DMS79 (cell line): ENCODE measurements at regions not wholly inside any gene's neighbourhood (a gene's known extent, or its start where the extent isn't known, plus 50 kb on each side); places are given as distances from the start of the nearest gene placed in this dataset.
"Not testable (repeated sequence)": the region's sequence is repeated elsewhere in the genome, so short reads cannot be mapped to it uniquely, and the experiment has no call there.

Source experiments
- DNase-seq: peaks from one replicate; lab custom pipeline; 2025; lab: John Stamatoyannopoulos, UW

DNA sequence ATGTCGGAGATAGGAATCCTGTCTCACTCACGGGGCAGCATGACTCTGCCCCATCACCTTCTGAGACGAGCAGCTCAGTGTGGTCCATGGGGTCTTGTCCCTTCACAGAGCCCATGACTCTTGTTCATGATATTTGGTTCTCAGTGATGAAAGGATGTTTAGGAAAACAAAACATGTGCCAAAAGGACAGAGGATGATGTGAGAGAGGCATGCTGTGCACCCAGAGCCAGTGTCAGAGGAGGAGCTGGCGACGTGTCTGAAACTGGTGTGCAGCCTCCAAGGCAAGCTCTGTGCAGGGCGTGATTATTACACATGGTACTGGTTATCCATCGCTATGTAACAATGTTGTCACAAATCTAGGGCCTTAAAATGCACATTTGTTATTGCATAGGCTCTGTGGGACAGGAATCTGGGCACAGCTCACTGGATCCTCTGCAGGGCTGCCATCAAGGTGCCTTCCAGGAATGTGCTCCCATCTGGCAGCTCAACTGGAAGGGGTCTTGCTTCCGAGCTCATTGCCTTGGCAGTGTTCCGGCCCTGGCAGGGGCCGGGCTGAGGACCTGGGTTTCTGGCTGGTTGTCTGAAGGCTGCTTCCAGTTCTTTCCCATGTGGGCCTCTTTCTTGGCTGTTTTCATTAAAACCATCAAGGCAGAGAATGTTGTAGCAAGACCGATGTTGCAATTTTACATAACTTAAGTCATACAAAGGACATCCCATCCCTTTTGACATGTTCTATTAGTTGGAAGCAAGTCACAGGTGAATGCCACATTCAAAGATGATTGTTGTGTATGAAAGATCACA, 175.4 kb downstream of the ERMARD start:
- no peak for DNase-seq

DNA sequence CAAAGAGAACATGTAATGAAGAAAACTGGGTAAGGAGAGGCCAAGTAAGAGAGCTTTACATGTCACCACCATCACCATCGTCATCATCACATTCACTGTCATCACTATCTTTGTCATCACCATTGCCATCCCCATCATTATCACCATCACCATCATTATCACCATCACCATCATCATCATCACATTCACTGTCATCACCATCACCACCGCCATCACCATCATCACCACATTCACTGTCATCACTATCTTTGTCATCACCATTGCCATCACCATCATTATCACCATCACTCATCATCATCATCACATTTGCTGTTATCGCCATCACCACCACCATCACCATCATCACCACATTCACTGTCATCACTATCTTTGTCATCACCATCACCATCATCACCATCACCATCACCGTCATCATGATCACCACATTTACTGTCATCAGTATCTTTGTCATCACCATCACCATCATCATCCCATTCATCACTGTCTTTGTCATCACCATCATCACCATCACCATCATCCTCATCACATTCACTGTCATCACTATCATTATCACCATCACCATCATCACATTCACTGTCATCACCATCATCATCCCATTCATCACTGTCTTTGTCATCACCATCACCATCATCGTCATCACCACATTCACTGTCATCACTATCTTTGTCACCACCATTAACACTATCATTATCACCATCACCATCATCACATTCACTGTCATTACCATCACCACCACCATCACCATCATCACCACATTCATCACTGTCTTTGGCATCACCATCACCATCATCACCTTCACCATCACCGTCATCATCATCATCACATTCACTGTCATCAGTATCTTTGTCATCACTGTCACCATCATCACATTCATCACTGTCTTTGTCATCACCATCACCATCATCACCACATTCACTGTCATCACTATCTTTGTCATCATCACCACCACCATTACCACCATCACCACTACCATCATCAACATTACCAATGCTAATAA, 172.3 kb downstream of the ERMARD start:
- DNase-seq, result no peak

DNA sequence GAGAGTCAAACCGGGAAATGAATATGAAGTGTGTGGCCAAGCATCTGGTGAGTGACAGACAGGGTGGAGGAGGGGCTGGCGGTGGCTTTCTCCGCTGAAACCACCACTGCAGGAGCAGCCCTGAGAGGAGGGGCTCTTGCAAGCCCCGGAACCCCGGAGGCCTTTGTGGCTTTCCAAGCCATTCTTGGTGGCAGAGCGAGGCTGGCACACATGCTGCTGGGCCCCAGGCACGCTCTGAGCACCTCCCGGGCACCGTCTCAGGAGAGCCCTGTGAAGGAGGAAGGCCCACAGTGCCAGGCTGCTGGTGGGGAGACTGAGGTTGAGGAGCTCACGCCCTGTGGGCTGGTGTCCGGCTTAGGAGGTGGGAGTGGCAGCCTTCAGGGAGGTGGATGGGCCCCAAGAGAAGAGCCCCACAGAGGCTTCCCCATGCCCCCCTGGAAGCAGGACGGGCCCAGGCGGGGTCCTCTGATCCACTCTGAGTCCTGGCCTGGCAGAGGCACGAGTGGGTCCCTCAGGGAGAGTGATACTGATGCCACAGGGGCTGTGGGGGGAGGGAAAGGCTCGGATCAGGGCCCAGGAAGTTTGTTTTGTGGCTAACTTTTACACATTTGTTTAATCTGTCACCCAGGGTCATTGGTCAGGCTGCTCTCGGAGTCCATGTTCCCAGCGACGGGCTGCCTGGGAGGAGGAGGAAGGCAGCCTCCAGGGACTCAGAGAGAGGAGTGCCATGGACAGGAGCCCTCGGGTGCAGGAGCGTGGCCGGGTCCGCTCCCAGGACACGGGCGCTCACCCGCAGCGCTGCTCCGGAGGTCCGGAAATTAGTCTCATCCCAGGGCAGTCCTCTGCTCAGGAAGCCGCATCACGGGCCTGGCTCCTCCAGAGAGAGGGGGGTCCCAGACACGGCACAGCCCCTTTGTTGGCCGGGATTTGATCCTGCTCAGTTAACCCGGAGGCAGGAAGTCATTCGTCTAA, 170.7 kb downstream of the ERMARD start:
- no peak for DNase-seq

DNA sequence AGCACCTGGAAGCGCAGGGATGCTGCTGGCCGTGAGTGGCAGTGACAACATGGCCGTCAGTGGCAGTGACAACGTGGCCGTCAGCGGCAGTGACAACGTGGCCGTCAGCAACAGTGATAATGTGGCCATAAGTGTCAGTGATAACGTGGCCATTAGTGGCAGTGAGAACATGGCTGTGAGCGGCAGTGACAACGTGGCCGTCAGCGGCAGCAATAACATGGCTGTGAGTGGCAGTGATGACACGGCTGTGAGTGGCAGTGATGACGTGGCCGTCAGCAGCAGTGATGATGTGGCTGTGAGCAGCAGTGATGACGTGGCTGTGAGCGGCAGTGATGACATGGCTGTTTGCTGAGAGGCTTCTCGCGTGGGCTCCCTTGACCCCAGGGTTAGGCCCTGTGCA, 169.8 kb downstream of the ERMARD start:
- no peak for DNase-seq

DNA sequence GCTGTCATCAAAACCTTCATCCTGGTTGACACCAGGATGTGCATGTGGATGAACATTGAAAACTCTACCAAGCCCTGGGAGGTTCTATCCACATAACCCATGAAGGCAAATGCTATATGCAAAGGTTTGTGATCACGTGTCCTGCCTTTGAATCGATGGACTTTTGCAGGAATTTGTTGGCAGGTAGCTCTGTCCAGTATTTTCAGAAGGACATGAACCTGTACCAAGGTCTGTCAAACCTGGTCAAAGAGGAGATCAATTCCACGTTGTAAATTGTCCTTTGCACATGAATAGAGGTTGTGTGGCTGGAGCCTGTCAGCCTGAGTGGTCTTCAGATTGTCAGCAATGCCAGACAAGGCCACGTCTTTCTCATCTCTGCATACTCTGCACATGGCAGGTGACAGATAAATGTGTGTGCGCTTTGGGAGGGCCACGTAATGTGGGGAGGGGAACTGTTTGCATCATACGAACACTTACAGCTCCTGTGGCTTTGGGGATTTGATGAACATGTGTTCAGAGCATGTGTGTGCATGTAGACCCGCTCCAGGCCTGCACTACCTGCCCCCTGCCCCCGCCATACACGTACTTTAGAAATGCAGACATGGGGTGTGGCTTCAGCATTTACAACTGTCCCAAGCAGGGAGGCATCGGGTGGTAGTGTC, 169.1 kb downstream of the ERMARD start:
- no peak for DNase-seq

DNA sequence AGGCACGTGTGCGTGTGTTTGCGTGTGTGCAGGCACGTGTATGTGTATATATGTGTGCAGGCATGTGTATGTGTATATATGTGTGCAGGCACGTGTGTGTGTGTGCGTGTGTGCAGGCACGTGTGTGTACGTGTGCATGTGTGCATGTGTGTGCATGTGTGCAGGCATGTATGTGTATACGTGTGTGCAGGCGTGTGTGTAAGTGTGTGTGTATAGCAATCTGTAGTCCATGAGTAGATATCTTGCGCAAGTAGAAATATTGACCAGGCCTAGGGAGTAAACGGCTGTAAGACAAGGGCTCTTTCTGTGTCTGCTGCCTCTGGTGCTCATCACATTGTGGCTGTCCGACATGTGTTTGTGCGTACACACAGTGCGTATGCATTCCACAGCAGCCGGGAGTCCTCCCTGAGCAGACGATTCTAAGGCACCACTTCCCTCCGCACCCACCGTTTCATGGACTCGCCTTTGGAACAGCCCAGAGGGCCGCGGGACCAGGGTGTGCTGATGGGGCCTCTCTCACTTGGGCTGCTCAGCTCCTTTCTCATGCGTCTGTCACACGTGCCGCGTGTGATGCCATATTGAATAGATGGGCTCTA, 167.6 kb downstream of the ERMARD start:
- no peak for DNase-seq

DNA sequence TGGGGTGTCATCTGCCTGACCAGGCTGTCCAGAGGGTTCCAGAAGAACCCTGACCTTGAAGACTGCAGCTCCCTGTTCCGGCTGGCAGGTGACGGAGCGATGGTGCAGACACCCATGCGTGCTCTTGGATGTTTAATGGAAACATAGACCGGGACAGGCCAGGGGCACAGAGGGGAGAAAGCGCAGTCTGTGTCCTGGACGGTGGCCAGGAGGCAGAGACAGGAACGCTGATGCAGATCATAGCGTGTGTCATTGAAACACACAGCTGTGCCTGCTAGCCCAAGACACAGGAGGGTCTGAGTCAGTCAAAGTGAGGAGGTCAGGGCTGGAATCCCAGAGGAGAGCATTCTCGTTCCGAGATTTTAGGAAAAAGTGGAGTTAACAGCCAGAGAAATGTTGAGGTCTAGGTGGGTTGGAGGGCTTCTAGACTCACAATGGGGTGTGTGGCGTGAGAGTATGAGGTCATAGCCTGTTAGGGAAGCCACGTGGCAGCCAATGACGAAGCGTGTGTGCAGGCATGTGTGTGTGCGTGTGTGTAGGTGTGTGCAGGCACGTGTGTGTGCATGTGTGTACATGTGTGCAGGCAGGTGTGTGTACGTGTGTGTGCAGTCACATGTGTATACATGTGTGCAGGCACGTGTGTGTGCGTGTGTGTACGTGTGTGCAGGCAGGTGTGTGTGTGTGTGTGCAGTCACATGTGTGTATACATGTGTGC, 167.0 kb downstream of the ERMARD start:
- DNase-seq, result no peak

DNA sequence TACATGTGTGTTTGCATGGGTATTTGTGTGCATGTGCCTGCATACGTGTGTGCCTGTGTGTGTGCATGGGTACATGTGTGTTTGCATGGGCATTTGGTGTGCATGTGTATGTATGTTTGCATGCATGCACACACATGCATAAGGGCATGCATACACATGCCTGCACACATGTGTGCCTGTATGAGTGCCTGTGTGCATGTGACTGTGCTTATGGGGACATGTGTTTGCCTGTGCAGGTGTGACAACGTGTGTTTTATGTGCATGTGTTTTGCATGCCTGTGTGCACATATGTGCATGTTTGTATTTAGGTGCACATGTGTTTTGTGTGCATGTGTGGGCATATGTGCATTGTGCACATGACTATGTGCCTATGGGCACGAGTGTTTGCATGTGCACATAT, 165.7 kb downstream of the ERMARD start:
- DNase-seq, result no peak

DNA sequence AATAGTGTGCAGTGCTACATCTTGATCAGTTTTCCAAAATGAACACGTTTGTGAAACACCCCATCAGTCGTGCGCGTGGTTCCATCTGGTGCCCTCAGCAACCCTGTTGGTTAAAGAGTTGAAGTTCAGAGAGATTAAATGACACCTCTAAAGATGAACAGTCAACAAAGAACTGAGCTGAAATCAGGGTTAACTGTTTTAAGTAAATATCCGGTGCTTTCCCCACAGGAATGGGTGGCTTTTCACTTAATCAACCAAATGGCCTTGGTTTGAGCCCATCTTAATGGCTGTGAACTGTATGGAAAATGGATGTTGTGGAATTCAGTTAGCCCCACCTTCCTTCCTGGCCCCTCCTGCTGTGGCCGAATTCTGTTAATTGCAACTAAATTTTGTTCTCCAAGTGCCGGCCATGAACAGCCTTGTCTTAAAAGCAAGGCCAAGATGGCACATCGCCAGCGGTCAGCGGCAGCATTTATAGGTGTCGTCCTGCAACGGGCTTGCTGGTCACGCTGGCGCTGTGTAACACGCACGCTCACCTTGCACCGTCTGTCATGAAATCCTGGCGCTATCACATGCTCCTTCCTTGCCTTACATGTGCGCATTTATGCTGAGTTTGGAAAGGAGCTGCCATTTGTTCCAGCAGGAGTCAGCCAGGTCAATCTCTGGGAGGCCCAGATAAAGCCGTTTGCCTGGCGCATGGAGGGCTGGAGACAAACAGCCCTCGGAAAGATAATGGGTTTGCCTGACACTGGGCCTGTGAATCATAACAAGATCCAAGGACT, 164.5 kb downstream of the ERMARD start:
- no peak for DNase-seq

DNA sequence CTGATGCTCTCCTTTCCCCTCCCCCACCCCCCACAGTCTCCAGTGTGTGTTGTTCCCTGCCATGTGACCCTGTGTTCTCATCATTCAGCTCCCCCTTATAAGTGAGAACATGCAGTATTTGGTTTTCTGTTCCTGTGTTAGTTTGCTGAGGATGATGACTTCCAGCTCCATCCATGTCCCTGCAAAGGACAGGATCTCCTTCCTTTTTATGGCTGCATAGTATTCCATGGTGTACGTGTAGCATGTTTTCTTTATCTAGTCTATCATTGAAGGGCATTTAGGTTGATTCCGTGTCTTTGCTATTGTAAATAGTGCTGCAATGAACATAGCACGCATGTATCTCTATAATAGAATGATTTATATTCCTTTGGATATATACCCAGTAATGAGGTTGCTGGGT, 162.3 kb downstream of the ERMARD start:
- DNase-seq, result not testable (repeated sequence)

DNA sequence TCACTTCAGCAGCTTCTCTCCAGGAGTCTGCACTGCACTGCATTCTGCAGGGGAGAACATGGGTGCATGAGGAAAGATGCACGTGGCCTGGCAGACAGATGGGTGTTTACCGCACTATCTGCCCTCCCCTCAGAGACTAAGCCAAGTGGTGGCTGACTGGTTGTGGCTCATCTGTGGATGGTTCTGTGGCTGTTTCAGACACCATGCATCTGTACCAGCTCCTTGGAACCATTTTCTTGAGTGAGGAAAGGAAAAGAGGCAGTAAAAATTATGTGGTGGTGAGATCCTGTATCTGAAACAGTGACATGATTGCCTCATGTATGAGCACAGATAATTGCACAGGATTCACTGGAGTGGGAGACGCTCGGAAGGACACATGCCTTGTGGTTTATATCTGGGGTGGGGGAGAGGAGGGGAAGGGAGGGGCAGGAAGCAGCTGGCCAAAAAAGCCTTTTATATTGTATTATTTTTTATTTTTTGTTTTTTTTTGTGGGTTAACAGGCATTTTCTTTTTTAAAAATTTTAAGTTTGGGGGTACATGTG, 161.7 kb downstream of the ERMARD start:
- DNase-seq, result no peak

DNA sequence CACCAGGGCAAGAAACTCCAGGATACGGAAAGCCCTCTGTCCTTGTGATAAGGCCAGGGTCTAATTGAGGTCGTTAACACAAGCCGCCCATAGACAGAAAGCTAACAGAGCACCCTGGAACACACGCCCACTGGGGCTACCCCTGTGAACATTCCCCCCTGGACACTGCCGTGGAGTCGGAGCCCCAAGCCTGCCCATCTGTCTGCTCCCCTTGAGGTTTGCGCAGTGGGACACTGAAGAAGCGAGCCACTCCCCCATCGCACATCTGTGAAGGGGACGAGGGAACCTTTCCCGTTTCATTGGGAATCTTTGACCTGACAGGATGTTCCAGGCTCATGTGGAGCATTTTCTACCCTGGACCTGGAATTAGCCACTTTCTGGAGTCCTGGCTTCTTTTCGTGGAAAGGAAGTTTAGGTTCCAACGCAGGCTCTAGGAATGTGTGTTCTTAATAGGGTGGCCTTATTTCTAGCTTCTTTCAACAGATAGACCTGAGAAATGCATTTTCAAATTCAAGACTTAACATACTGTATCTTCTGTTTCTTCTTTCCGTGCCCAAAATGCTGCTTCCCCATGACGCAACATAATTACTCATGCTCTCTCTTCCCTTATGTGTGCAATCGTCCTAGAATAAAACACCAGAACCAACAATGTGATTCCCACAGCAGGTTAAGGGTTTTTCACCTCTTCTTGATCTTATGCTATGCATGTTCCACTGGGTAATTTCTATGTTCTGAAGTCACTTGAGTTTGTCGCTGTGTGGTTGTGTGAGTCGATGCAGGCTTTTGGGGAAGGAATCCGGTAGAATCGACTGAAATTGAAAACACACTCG, 161.1 kb downstream of the ERMARD start:
- no peak for DNase-seq

DNA sequence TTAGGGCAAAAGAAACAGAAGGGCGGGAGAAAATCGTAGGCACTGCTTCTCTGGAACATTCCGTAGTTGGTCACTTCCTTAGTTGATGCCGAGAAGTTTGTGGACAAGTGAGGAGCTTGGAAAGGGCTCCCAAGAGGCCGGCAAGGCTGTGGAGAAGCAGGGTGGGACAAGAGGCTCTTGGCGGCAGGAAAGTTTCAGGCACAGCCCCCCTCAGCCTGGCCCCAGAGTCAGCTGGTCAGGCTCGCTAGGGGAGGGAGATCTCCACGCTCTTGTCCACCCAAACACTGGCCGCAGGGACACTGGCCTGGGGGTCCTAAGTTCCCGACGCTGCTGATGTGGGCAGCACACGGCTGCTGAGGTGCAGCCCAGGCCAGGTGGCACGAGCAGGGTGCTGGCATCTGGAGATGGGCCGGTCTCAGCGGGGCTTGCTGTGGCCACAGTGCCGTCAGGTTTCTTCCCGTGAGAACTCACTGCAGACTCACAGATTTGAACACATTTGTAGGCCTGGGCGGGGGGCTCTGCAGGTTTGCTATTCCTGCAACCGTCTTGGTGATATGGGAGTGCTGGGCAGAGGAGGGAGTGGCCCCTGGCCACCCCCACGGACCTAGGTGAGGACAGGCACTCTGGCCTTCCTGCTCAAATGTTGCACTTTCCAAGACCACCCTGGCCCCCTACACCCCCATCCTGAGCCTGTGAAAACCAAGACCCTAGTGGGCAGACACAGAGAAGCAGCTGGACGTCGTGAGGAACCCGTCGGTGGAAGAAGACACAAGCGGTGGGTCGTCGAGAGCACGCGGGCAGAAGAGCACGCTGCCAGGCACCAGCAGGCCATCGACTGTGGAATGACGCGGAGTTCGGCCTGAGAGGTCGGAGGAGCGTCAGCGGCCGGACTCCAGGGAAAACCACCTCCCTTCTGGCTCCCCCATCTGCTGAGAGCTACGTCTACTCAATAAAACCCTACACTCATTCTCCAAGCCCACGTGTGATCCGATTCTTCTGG, 160.1 kb downstream of the ERMARD start:
- DNase-seq, result no peak

DNA sequence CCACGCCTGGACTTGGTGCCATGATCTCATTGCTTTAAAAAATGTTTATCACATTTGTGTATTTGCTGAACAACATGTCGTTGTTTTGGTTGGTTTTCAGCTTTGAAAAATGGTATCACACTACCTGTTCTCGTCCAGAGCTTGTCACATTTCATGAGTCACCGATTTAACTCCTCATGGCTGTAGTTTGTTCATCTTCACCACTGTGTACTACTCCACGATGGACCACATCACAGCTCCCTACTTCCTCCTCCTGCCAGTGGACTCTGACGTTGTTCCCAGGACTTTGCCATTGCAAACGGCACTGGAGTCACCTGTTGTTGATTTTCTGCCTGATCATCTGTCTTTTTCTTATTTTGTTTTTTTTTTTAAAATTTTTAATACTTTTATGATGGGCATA, 157.7 kb downstream of the ERMARD start:
- DNase-seq, result no peak

DNA sequence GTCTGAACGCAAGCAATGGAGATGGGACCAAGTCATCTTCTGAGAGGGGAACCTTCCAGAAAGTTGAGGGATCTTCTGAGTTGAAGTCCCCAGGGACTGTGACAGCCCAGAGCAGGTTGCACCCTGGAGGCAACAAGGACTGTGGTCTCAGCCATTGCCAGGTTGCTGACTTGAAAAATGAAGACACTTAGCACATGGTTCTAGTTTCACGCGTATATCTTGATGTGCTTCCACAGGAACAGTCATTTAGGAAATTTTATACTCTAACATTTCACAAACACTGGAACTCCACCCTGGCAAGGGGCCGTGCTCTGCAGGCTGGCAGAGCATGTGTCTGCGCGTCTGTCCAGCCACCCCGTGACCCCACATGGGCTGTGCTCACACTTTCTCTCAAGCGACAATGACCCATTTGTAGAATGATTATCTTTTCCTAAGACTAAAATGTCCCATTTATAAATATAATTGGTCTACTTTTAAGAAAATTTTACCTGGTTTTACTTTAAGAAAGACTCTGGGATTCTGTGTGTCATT, 157.0 kb downstream of the ERMARD start:
- no peak for DNase-seq

DNA sequence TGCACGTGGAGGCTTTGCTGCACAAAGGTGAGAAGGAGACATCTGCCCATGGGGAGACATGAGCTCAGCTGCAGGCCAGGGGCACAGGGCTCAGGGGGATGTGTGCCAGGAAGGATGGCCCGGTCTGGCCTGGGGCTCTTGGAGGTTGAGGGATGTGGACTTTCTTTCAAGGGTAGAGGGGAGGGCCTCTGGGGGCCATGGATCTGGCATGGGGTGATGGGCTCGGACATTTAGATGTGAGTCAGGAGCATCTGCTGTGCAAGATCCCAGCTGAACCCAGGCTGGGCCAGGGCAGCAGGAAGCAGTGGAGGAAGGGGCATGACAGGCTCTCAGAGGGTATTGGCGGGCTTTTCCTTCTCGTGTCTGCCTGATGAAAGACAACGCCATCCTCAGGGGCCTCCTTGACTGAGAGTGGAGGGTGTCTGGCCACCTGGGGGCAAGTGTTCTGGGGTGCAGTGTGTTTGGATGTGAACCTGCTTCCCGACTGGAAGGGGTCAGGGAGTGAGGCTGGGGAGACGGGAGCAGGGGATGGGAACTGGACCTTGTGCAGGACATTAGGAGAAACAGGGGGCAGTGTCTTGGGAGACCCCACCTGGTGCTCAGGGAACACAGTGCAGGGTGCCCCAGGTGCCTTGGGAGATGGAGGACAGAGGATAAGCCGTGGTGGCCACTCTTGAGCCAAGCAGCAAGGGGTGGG, 156.1 kb downstream of the ERMARD start:
- no peak for DNase-seq
